ENCODE measurements at regions not wholly inside any gene's neighbourhood (a gene's known extent, or its start where the extent isn't known, plus 50 kb on each side); places are given as distances from the start of the nearest gene placed in this dataset.

GRCh38 chr5:172572440-172572839, 68.6 kb upstream of the NEURL1B start:
- H3K4me2 ChIP-seq = no peak overlapping the region
- WGBS (ENCODE audit: low lambda C conversion rate, missing lambda C conversion rate) = 76% methylated on average over 3 of the region's 3 CpGs

GRCh38 chr5:172571892-172572291, 69.2 kb upstream of the NEURL1B start:
- WGBS (ENCODE audit: low lambda C conversion rate, missing lambda C conversion rate) = 85% methylated on average over 8 of the region's 8 CpGs
- no peak overlapping the region for H2AFZ ChIP-seq
- TF ChIP-seq CTCF (IDR thresholded peaks at IDR 0.05; ENCODE audit: poor library complexity) (no peak), EZH2phosphoT487 (IDR thresholded peaks at IDR 0.05; ENCODE audit: low read depth, severe bottlenecking, unreplicated experiment) (no peak), EZH2 (IDR thresholded peaks at IDR 0.05; ENCODE audit: borderline replicate concordance) (no peak)

More at GRCh38 chr5:172572440-172572839, 68.6 kb upstream of the NEURL1B start:
- DNase-seq (ENCODE audit: low spot score) = no peak
- Histone ChIP-seq H4K20me1 (ENCODE audit: insufficient read depth, poor library complexity, severe bottlenecking) (no peaks in the 10 kb centered on the region), H3K27ac (no peak overlapping the region), H2AFZ (no peak overlapping the region), H3K36me3 (replicated peaks; ENCODE audit: insufficient read depth, low read depth) (no peaks in the 10 kb centered on the region), H3K27me3 (no peaks in the 10 kb centered on the region), H3K4me3 (no peak overlapping the region), H3K79me2 (no peaks in the 10 kb centered on the region), H3K4me1 (ENCODE audit: insufficient read depth) (no peaks in the 10 kb centered on the region), H3K9me3 (ENCODE audit: low read depth) (no peaks in the 10 kb centered on the region), H3K9me2 (replicated peaks; ENCODE audit: insufficient read depth) (no peaks in the 10 kb centered on the region)
- TF ChIP-seq EZH2phosphoT487 (IDR thresholded peaks at IDR 0.05; ENCODE audit: low read depth, severe bottlenecking, unreplicated experiment) (no peak), EZH2 (IDR thresholded peaks at IDR 0.05; ENCODE audit: borderline replicate concordance) (no peak), CTCF (IDR thresholded peaks at IDR 0.05; ENCODE audit: poor library complexity) (no peak)

GRCh38 chr5:172571413-172571812, 69.7 kb upstream of the NEURL1B start:
- H3K27me3 ChIP-seq = no peaks in the 10 kb centered on the region
- WGBS (ENCODE audit: low lambda C conversion rate, missing lambda C conversion rate) = 62% methylated on average over 3 of the region's 3 CpGs
- H3K79me2 ChIP-seq = no peaks in the 10 kb centered on the region
- TF ChIP-seq CTCF (IDR thresholded peaks at IDR 0.05; ENCODE audit: poor library complexity) (no peak), EZH2 (IDR thresholded peaks at IDR 0.05; ENCODE audit: borderline replicate concordance) (no peak), EZH2phosphoT487 (IDR thresholded peaks at IDR 0.05; ENCODE audit: low read depth, severe bottlenecking, unreplicated experiment) (no peak)
- H2AFZ ChIP-seq = no peak overlapping the region
- no peaks in the 10 kb centered on the region for H3K4me1 ChIP-seq (ENCODE audit: insufficient read depth)
- DNase-seq (ENCODE audit: low spot score) = no peak
- no peak overlapping the region for H3K4me2 ChIP-seq
- H4K20me1 ChIP-seq (ENCODE audit: insufficient read depth, poor library complexity, severe bottlenecking) = no peaks in the 10 kb centered on the region
- no peak overlapping the region for H3K27ac ChIP-seq
- H3K4me3 ChIP-seq = no peak overlapping the region
- H3K9me3 ChIP-seq (ENCODE audit: low read depth) = no peaks in the 10 kb centered on the region
- no peaks in the 10 kb centered on the region for H3K36me3 ChIP-seq (replicated peaks; ENCODE audit: insufficient read depth, low read depth)
- H3K9me2 ChIP-seq (replicated peaks; ENCODE audit: insufficient read depth) = no peaks in the 10 kb centered on the region

More at GRCh38 chr5:172571892-172572291, 69.2 kb upstream of the NEURL1B start:
- Histone ChIP-seq H3K9me2 (replicated peaks; ENCODE audit: insufficient read depth) (no peaks in the 10 kb centered on the region), H3K27ac (no peak overlapping the region), H3K27me3 (no peaks in the 10 kb centered on the region), H3K79me2 (no peaks in the 10 kb centered on the region), H3K9me3 (ENCODE audit: low read depth) (no peaks in the 10 kb centered on the region), H3K4me3 (no peak overlapping the region), H3K4me1 (ENCODE audit: insufficient read depth) (no peaks in the 10 kb centered on the region), H4K20me1 (ENCODE audit: insufficient read depth, poor library complexity, severe bottlenecking) (no peaks in the 10 kb centered on the region), H3K36me3 (replicated peaks; ENCODE audit: insufficient read depth, low read depth) (no peaks in the 10 kb centered on the region), H3K4me2 (no peak overlapping the region)
- DNase-seq (ENCODE audit: low spot score) = no peak
